ENCODE measurements at regions not wholly inside any gene's neighbourhood (a gene's known extent, or its start where the extent isn't known, plus 50 kb on each side); places are given as distances from the start of the nearest gene placed in this dataset.

DNA sequence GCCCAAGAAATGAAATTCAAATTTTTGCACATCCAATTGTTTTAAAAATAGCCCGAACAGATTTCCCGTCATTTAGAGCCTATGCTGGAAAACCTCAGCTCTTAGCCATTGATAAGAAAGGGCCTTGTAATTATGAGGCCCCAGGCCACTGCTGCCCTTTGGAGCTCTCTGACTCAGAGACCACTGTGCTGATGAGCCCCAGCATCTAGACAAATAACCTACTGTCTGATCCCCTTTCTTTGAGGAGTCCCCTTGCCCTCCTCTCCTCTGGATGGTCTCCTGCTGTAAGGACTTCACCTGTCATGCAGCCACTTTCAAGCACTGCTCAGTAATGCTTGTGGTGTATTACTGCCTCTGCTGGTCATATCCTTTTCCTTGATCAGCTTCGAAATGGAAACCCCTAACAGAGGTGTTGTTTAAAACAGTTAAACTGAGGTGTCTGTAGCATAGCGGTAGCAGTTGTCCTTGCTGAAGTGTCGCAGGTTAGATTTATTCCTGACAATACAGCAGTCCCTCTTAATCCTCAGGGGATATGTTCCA is 159.9 kb upstream of the SRRM4 start (continued):
- TF ChIP-seq, protein P1, sequence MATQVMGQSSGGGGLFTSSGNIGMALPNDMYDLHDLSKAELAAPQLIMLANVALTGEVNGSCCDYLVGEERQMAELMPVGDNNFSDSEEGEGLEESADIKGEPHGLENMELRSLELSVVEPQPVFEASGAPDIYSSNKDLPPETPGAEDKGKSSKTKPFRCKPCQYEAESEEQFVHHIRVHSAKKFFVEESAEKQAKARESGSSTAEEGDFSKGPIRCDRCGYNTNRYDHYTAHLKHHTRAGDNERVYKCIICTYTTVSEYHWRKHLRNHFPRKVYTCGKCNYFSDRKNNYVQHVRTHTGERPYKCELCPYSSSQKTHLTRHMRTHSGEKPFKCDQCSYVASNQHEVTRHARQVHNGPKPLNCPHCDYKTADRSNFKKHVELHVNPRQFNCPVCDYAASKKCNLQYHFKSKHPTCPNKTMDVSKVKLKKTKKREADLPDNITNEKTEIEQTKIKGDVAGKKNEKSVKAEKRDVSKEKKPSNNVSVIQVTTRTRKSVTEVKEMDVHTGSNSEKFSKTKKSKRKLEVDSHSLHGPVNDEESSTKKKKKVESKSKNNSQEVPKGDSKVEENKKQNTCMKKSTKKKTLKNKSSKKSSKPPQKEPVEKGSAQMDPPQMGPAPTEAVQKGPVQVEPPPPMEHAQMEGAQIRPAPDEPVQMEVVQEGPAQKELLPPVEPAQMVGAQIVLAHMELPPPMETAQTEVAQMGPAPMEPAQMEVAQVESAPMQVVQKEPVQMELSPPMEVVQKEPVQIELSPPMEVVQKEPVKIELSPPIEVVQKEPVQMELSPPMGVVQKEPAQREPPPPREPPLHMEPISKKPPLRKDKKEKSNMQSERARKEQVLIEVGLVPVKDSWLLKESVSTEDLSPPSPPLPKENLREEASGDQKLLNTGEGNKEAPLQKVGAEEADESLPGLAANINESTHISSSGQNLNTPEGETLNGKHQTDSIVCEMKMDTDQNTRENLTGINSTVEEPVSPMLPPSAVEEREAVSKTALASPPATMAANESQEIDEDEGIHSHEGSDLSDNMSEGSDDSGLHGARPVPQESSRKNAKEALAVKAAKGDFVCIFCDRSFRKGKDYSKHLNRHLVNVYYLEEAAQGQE (IDR thresholded peaks at IDR 0.05; ENCODE audit: low read depth), result no peak
- TF ChIP-seq JUND (IDR thresholded peaks at IDR 0.05) (no peak), SRF (IDR thresholded peaks at IDR 0.05; ENCODE audit: low read depth) (no peak), RAD21 (IDR thresholded peaks at IDR 0.05; ENCODE audit: low read depth) (no peak), EZH2 (IDR thresholded peaks at IDR 0.05) (no peak), POLR2AphosphoS5 (IDR thresholded peaks at IDR 0.05; ENCODE audit: low read depth, low read length) (no peak)

DNA sequence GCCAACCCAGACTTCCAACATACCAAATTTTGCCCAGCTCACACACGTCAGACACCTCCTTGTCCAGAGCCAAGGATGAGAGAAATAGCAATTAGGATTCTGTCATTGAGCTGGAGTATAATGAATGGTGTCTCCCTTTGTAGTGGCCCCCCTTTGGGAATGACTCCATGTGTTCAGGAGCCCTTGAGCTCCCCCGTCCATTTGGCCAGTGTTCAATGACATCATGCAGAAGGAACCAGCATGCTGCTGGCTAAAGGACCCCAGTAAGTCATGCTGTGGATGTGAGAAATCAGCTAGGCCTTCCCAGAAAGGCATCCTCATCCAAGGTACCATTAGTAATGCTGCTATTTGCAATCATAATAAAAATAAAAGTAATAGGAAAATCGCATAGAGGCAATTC is 158.8 kb upstream of the SRRM4 start:
- Histone ChIP-seq H3K4me1 (ENCODE audit: control insufficient read depth in 1 of 2, insufficient read depth in 2 of 2, low read length in 2 of 2) (no peaks in the 10 kb centered on the region), H3K4me3 (replicated peaks in 1 of 2; ENCODE audit: low read depth in 1 of 2, low read length in 2 of 2) (no peak overlapping the region), H3K27me3 (ENCODE audit: insufficient read depth, low read length) (peaks cover 5% of the 10 kb centered on the region; the same call in 1 of the 2 replicates), H3K9me3 (ENCODE audit: control insufficient read depth in 1 of 2, insufficient read depth in 1 of 2, low read depth in 1 of 2, low read length in 2 of 2) (no peaks in the 10 kb centered on the region), H4K20me1 (ENCODE audit: insufficient read depth) (no peaks in the 10 kb centered on the region), H3K27ac (ENCODE audit: low read depth, low read length) (no peak overlapping the region), H2AFZ (ENCODE audit: low read depth, low read length, poor library complexity, severe bottlenecking) (no peak overlapping the region), H3K4me2 (ENCODE audit: low read length) (no peak overlapping the region), H3K36me3 (ENCODE audit: control insufficient read depth in 1 of 2, insufficient read depth in 2 of 2, low read length in 2 of 2) (no peaks in the 10 kb centered on the region), H3K9ac (ENCODE audit: low read length) (no peak overlapping the region), H3K79me2 (ENCODE audit: insufficient read depth, low read length) (no peaks in the 10 kb centered on the region), H3K9me2 (ENCODE audit: insufficient read depth) (no peaks in the 10 kb centered on the region)
- no peak for DNase-seq (ENCODE audit: low read depth, low spot score)
- POLR2A ChIA-PET, result no interaction called here
- RAD21 ChIA-PET (ENCODE audit: low non-redundant PET in 1 of 2, low total read pairs in 2 of 2, uncharacterized antibody in 2 of 2, unreplicated experiment in 2 of 2), result no interaction called here
- ATAC-seq, result no peak
- intact Hi-C loops (cut with micrococcal nuclease), result no loop called here
- CTCF ChIA-PET, result no interaction called here
- BruUV-seq (replicated peaks), result no TSS peak
- TF ChIP-seq, protein P2, sequence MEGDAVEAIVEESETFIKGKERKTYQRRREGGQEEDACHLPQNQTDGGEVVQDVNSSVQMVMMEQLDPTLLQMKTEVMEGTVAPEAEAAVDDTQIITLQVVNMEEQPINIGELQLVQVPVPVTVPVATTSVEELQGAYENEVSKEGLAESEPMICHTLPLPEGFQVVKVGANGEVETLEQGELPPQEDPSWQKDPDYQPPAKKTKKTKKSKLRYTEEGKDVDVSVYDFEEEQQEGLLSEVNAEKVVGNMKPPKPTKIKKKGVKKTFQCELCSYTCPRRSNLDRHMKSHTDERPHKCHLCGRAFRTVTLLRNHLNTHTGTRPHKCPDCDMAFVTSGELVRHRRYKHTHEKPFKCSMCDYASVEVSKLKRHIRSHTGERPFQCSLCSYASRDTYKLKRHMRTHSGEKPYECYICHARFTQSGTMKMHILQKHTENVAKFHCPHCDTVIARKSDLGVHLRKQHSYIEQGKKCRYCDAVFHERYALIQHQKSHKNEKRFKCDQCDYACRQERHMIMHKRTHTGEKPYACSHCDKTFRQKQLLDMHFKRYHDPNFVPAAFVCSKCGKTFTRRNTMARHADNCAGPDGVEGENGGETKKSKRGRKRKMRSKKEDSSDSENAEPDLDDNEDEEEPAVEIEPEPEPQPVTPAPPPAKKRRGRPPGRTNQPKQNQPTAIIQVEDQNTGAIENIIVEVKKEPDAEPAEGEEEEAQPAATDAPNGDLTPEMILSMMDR (IDR thresholded peaks at IDR 0.05 in 2 of 3, conservative IDR thresholded peaks at IDR 0.05 in 1 of 3; ENCODE audit: borderline replicate concordance in 1 of 3, insufficient read depth in 1 of 3, low read depth in 2 of 3, low read length in 2 of 3), result no peak
- TF ChIP-seq EGR1 (IDR thresholded peaks at IDR 0.05; ENCODE audit: low read depth) (no peak), POLR2AphosphoS5 (IDR thresholded peaks at IDR 0.05; ENCODE audit: low read depth, low read length) (no peak), SP1 (IDR thresholded peaks at IDR 0.05; ENCODE audit: low read depth) (no peak), POLR2A (IDR thresholded peaks at IDR 0.05; ENCODE audit: borderline replicate concordance, extremely low read depth, insufficient read depth, insufficient read length) (no peak), CEBPB (IDR thresholded peaks at IDR 0.05; ENCODE audit: low read depth) (no peak), RAD21 (IDR thresholded peaks at IDR 0.05; ENCODE audit: low read depth) (no peak), YY1 (IDR thresholded peaks at IDR 0.05; ENCODE audit: extremely low read depth, insufficient replicate concordance, low read depth, low read length) (no peak), ZFX (IDR thresholded peaks at IDR 0.05) (no peak), ELF1 (IDR thresholded peaks at IDR 0.05; ENCODE audit: borderline replicate concordance, low read depth) (no peak), SIN3A (IDR thresholded peaks at IDR 0.05; ENCODE audit: low read depth) (no peak), EZH2 (IDR thresholded peaks at IDR 0.05) (no peak), FOSL1 (IDR thresholded peaks at IDR 0.05; ENCODE audit: low read depth) (no peak), ZNF274 (IDR thresholded peaks at IDR 0.05; ENCODE audit: low read depth, low read length) (no peak), SRF (IDR thresholded peaks at IDR 0.05; ENCODE audit: low read depth) (no peak)
- TF ChIP-seq, protein P1 (IDR thresholded peaks at IDR 0.05; ENCODE audit: low read depth), result no peak
- TF ChIP-seq, protein P3, sequence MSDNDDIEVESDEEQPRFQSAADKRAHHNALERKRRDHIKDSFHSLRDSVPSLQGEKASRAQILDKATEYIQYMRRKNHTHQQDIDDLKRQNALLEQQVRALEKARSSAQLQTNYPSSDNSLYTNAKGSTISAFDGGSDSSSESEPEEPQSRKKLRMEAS (IDR thresholded peaks at IDR 0.05), result no peak

All from HCT116 (cell line).